Spinal cord (tissue), 9 donors: ENCODE measurements at regions not wholly inside any gene's neighbourhood (a gene's known extent, or its start where the extent isn't known, plus 50 kb on each side); places are given as distances from the start of the nearest gene placed in this dataset.
"Not testable (repeated sequence)": the region's sequence is repeated elsewhere in the genome, so short reads cannot be mapped to it uniquely, and the experiment has no call there.

Experiments
- DNase-seq, 6 donors: peaks; one replicate each; pipeline versions ENCODE4 v3.0.0 to v3.0.0-alpha.2; 2013 to 2015; ENCODE audit warnings: low spot score in 6 of 6, low read depth in 4 of 6
- H3K27ac ChIP-seq: one replicate; pipeline ENCODE4 v1.5.1; 2013; ENCODE audit warnings: low read depth, low read length, control low read depth
- H3K27me3 ChIP-seq: one replicate; pipeline ENCODE4 v1.6.1; 2013; ENCODE audit warnings: low read length; ENCODE audit not compliant: control insufficient read depth, insufficient read depth
- H3K36me3 ChIP-seq: one replicate; pipeline ENCODE4 v1.6.1; 2013; ENCODE audit warnings: low read length; ENCODE audit not compliant: control insufficient read depth, insufficient read depth
- H3K4me1 ChIP-seq: one replicate; pipeline ENCODE4 v1.6.1; 2013; ENCODE audit warnings: low read length; ENCODE audit not compliant: control insufficient read depth, insufficient read depth
- H3K4me3 ChIP-seq: one replicate; pipeline ENCODE4 v1.5.1; 2013; ENCODE audit warnings: low read depth, low read length, control low read depth
- H3K9me3 ChIP-seq: one replicate; pipeline ENCODE4 v1.6.1; 2013; ENCODE audit warnings: low read length; ENCODE audit not compliant: control insufficient read depth, insufficient read depth
- whole genome bisulfite sequencing: methylation state at CpG from one replicate; pipeline ENCODE4 v1.1.5; 2013; ENCODE audit warnings: missing lambda C conversion rate; ENCODE audit not compliant: insufficient coverage; 5-methylcytosine and 5-hydroxymethylcytosine counted together
- donor health status: healthy.

GRCh38 chr6:169096388-169096787, 157.3 kb downstream of the THBS2 start:
- no peak overlapping the region for H3K4me3 ChIP-seq
- peaks cover 4% of the 10 kb centered on the region for H3K9me3 ChIP-seq
- whole genome bisulfite sequencing: 84% methylated on average over 3 of the region's 5 CpGs
- H3K4me1 ChIP-seq: peaks cover 4% of the 10 kb centered on the region
- DNase-seq: no peak
- H3K27me3 ChIP-seq: no peaks in the 10 kb centered on the region
- no peak overlapping the region for H3K27ac ChIP-seq
- no peaks in the 10 kb centered on the region for H3K36me3 ChIP-seq

GRCh38 chr6:169095153-169095552, 158.5 kb downstream of the THBS2 start:
- Histone ChIP-seq H3K36me3 (no peaks in the 10 kb centered on the region), H3K4me3 (no peak overlapping the region), H3K27me3 (no peaks in the 10 kb centered on the region), H3K9me3 (peaks cover 6% of the 10 kb centered on the region), H3K4me1 (peaks cover 4% of the 10 kb centered on the region), H3K27ac (no peak overlapping the region)
- WGBS: 94% methylated on average over 10 of the region's 12 CpGs
- no peak for DNase-seq

- Histone ChIP-seq H3K4me3 (no peak overlapping the region), H3K27me3 (no peaks in the 10 kb centered on the region), H3K4me1 (peaks cover 4% of the 10 kb centered on the region), H3K9me3 (peaks cover 6% of the 10 kb centered on the region), H3K27ac (no peak overlapping the region), H3K36me3 (no peaks in the 10 kb centered on the region)
- no peak for DNase-seq
- WGBS: 90% methylated on average over 5 of the region's 7 CpGs
These were observed 159.1 kb downstream of the THBS2 start for GRCh38 chr6:169094552-169094950.

GRCh38 chr6:169093770-169094551, 159.7 kb downstream of the THBS2 start:
- peaks cover 6% of the 10 kb centered on the region for H3K9me3 ChIP-seq
- no peaks in the 10 kb centered on the region for H3K36me3 ChIP-seq
- no peaks in the 10 kb centered on the region for H3K27me3 ChIP-seq
- DNase-seq: no peak
- H3K4me3 ChIP-seq: no peak overlapping the region
- H3K4me1 ChIP-seq: peaks cover 4% of the 10 kb centered on the region
- H3K27ac ChIP-seq: no peak overlapping the region
- WGBS: 94% methylated on average over 16 of the region's 16 CpGs

GRCh38 chr6:169093066-169093723, 160.5 kb downstream of the THBS2 start:
- DNase-seq: no peak
- Histone ChIP-seq H3K9me3 (peaks cover 6% of the 10 kb centered on the region), H3K27me3 (no peaks in the 10 kb centered on the region), H3K27ac (no peak overlapping the region), H3K4me1 (peaks cover 4% of the 10 kb centered on the region), H3K36me3 (no peaks in the 10 kb centered on the region), H3K4me3 (no peak overlapping the region)
- WGBS: 78% methylated on average over 8 of the region's 11 CpGs

GRCh38 chr6:169092375-169092774, 161.3 kb downstream of the THBS2 start:
- Histone ChIP-seq H3K36me3 (no peaks in the 10 kb centered on the region), H3K4me1 (peaks cover 1% of the 10 kb centered on the region), H3K27me3 (no peaks in the 10 kb centered on the region), H3K27ac (no peak overlapping the region), H3K4me3 (no peak overlapping the region), H3K9me3 (peaks cover 6% of the 10 kb centered on the region)
- 50% methylated on average over 2 of the region's 3 CpGs for WGBS
- no peak for DNase-seq

- not testable (repeated sequence) for DNase-seq, H3K27ac ChIP-seq, H3K9me3 ChIP-seq, H3K36me3 ChIP-seq, H3K27me3 ChIP-seq, H3K4me3 ChIP-seq, H3K4me1 ChIP-seq
- 56% methylated on average over 1 of the region's 2 CpGs for WGBS
These were observed 163.0 kb downstream of the THBS2 start for GRCh38 chr6:169090514-169091127.

GRCh38 chr6:169088762-169089161, 164.9 kb downstream of the THBS2 start:
- peaks cover 6% of the 10 kb centered on the region for H3K9me3 ChIP-seq
- no peak overlapping the region for H3K27ac ChIP-seq
- WGBS: 90% methylated on average over 2 of the region's 2 CpGs
- DNase-seq: no peak
- H3K36me3 ChIP-seq: no peaks in the 10 kb centered on the region
- no peaks in the 10 kb centered on the region for H3K27me3 ChIP-seq
- no peaks in the 10 kb centered on the region for H3K4me1 ChIP-seq
- no peak overlapping the region for H3K4me3 ChIP-seq

- Histone ChIP-seq H3K4me1 (no peaks in the 10 kb centered on the region), H3K9me3 (peaks cover 6% of the 10 kb centered on the region), H3K27me3 (no peaks in the 10 kb centered on the region), H3K36me3 (no peaks in the 10 kb centered on the region), H3K27ac (no peak overlapping the region), H3K4me3 (no peak overlapping the region)
- DNase-seq: no peak
- no CpG with 5 or more reads among the region's 3 CpGs for WGBS
These were observed 166.1 kb downstream of the THBS2 start for GRCh38 chr6:169087443-169088041.
